IMR-90 (cell line): ENCODE measurements at regions not wholly inside any gene's neighbourhood (a gene's known extent, or its start where the extent isn't known, plus 50 kb on each side); places are given as distances from the start of the nearest gene placed in this dataset.

Experiments used
- ATAC-seq: fragments of 200-7000 bp; cut with Tn5 transposase; 2 replicates; pipeline ENCODE4 v1.9.1; 2020; ENCODE audit warnings: low read depth, mild to moderate bottlenecking, moderate library complexity
- BruUV-seq: library from RNA; stranded (reverse); fragments of 400-500 nt; replicated peaks from 2 replicates; lab custom pipeline; 2021; lab: Mats Ljungman, UMichigan
- CTCF ChIA-PET: fragments of 300-600 bp; formaldehyde crosslinking; extraction: SDS; loops from one replicate; lab custom pipeline; 2021; ENCODE audit warnings: antibody characterized with exemption; lab: Yijun Ruan, JAX
- POLR2A ChIA-PET: fragments of 300-600 bp; sonication (Branson Sonifier 250); formaldehyde crosslinking; loops from one replicate; lab custom pipeline; 2022; ENCODE audit warnings: antibody characterized with exemption; ENCODE audit not compliant: unreplicated experiment; lab: Charles Lee
- DNase-seq: peaks from one replicate; pipeline ENCODE4 v3.0.0; 2013
- H2AFZ ChIP-seq: replicated peaks from 2 replicates; pipeline ENCODE3; 2013; ENCODE audit warnings: low read length, mild to moderate bottlenecking; ENCODE audit not compliant: poor library complexity
- H2AK5ac ChIP-seq: 2 replicates; pipeline ENCODE4 v1.6.1; 2013; ENCODE audit warnings: low read depth, low read length, inconsistent platforms
- H2AK9ac ChIP-seq: replicated peaks from 2 replicates; pipeline ENCODE3; 2013; ENCODE audit warnings: mild to moderate bottlenecking, low read depth, low read length, moderate library complexity; ENCODE audit not compliant: poor library complexity
- H2BK120ac ChIP-seq: 2 replicates; pipeline ENCODE4 v1.6.1; 2013; ENCODE audit warnings: low read depth, low read length, inconsistent platforms
- H2BK15ac ChIP-seq: 3 replicates; pipeline ENCODE4 v1.6.1; 2013; ENCODE audit warnings: low read depth, low read length, inconsistent platforms
- H2BK20ac ChIP-seq: 2 replicates; pipeline ENCODE4 v1.6.1; 2013; ENCODE audit warnings: low read depth, mild to moderate bottlenecking, inconsistent platforms, low read length, moderate library complexity
- H2BK5ac ChIP-seq: 2 replicates; pipeline ENCODE4 v1.6.1; 2013; ENCODE audit warnings: mild to moderate bottlenecking, low read depth, low read length, inconsistent platforms; ENCODE audit not compliant: poor library complexity, severe bottlenecking
- H3K14ac ChIP-seq: replicated peaks from 2 replicates; pipeline ENCODE4 v1.6.1; 2013; ENCODE audit warnings: low read depth, low read length, inconsistent platforms
- H3K18ac ChIP-seq: 2 replicates; pipeline ENCODE4 v1.6.1; 2013; ENCODE audit warnings: low read depth, low read length, control low read depth
- H3K23ac ChIP-seq: 2 replicates; pipeline ENCODE4 v1.6.1; 2013; ENCODE audit warnings: low read depth, low read length, inconsistent platforms
- H3K27ac ChIP-seq: 2 replicates; pipeline ENCODE4 v1.5.1; 2013; ENCODE audit warnings: mild to moderate bottlenecking, control low read depth, low read length; ENCODE audit not compliant: insufficient read depth
- H3K27me3 ChIP-seq: 2 replicates; pipeline ENCODE4 v1.6.1; 2013; ENCODE audit warnings: low read length; ENCODE audit not compliant: control insufficient read depth, insufficient read depth
- H3K36me3 ChIP-seq: 2 replicates; pipeline ENCODE4 v1.6.1; 2013; ENCODE audit warnings: low read length, mixed read lengths; ENCODE audit not compliant: control insufficient read depth, insufficient read depth
- H3K4ac ChIP-seq: 2 replicates; pipeline ENCODE4 v1.6.1; 2013; ENCODE audit warnings: low read depth, low read length, inconsistent platforms
- H3K4me1 ChIP-seq: 2 replicates; pipeline ENCODE4 v1.6.1; 2013; ENCODE audit warnings: low read length, mixed read lengths; ENCODE audit not compliant: control insufficient read depth, insufficient read depth
- H3K4me2 ChIP-seq: 2 replicates; pipeline ENCODE4 v1.6.1; 2013; ENCODE audit warnings: low read depth, mild to moderate bottlenecking, control low read depth, low read length, moderate library complexity
- H3K4me3 ChIP-seq: 2 replicates; pipeline ENCODE4 v1.5.1; 2013; ENCODE audit warnings: low read depth, mild to moderate bottlenecking, control low read depth, low read length, moderate library complexity; ENCODE audit not compliant: insufficient read depth
- H3K56ac ChIP-seq: 2 replicates; pipeline ENCODE4 v1.6.1; 2013; ENCODE audit warnings: low read length, inconsistent platforms; ENCODE audit not compliant: insufficient read depth; ENCODE audit errors: extremely low read depth
- H3K79me1 ChIP-seq, 2 experiments: 2 replicates each; pipeline ENCODE4 v1.6.1; 2013; ENCODE audit warnings: low read length in 2 of 2, inconsistent platforms in 1 of 2, low read depth in 1 of 2
- H3K9ac ChIP-seq: 2 replicates; pipeline ENCODE4 v1.6.1; 2013; ENCODE audit warnings: low read depth, low read length, control low read depth
- H3K9me1 ChIP-seq: 2 replicates; pipeline ENCODE4 v1.6.1; 2013; ENCODE audit warnings: low read length, inconsistent platforms; ENCODE audit not compliant: insufficient read depth
- H3K9me3 ChIP-seq: 2 replicates; pipeline ENCODE4 v1.6.1; 2013; ENCODE audit warnings: low read length; ENCODE audit not compliant: control insufficient read depth, insufficient read depth
- H4K20me1 ChIP-seq: 2 replicates; pipeline ENCODE4 v1.6.1; 2013; ENCODE audit warnings: low read length, inconsistent platforms; ENCODE audit not compliant: insufficient read depth
- H4K5ac ChIP-seq: 2 replicates; pipeline ENCODE4 v1.6.1; 2013; ENCODE audit warnings: mild to moderate bottlenecking, low read depth, low read length, control low read depth
- H4K8ac ChIP-seq, 2 experiments: 2 replicates each; pipeline ENCODE4 v1.6.1; 2013; ENCODE audit warnings: low read depth in 2 of 2, low read length in 2 of 2, control low read depth in 1 of 2, inconsistent platforms in 1 of 2
- H4K91ac ChIP-seq: 2 replicates; pipeline ENCODE4 v1.6.1; 2013; ENCODE audit warnings: low read depth, low read length, inconsistent platforms; ENCODE audit not compliant: insufficient read depth
- BHLHE40 ChIP-seq: fragments of 150-350 bp; IDR thresholded peaks from 2 replicates; pipeline ENCODE4 v1.6.1; 2016; ENCODE audit warnings: mild to moderate bottlenecking, low read depth, low read length
- CEBPB ChIP-seq: IDR thresholded peaks from 2 replicates; pipeline ENCODE4 v1.6.1; 2012; ENCODE audit warnings: low read depth, low read length, improper control_type of control experiment
- CHD1 ChIP-seq: IDR thresholded peaks from 2 replicates; pipeline ENCODE4 v1.6.1; 2012; ENCODE audit warnings: low read depth, low read length, improper control_type of control experiment
- FOS ChIP-seq: fragments of 150-350 bp; IDR thresholded peaks from 2 replicates; pipeline ENCODE4 v1.6.1; 2016; ENCODE audit warnings: low read depth, low read length
- MAFK ChIP-seq: IDR thresholded peaks from 2 replicates; pipeline ENCODE4 v1.6.1; 2012; ENCODE audit warnings: low read depth, low read length, improper control_type of control experiment
- MAZ ChIP-seq: IDR thresholded peaks from 2 replicates; pipeline ENCODE4 v1.6.1; 2012; ENCODE audit warnings: low read depth, mild to moderate bottlenecking, low read length, improper control_type of control experiment, moderate library complexity, borderline replicate concordance
- MXI1 ChIP-seq: IDR thresholded peaks from 2 replicates; pipeline ENCODE4 v1.6.1; 2012; ENCODE audit warnings: low read depth, mild to moderate bottlenecking, low read length, moderate library complexity, borderline replicate concordance
- NFE2L2 ChIP-seq: fragments of 150-350 bp; IDR thresholded peaks from 2 replicates; pipeline ENCODE4 v1.6.1; 2016; ENCODE audit warnings: low read depth, mild to moderate bottlenecking, low read length
- POLR2A ChIP-seq: IDR thresholded peaks from 2 replicates; pipeline ENCODE4 v1.6.1; 2012; ENCODE audit warnings: mild to moderate bottlenecking, low read depth, low read length
- RAD21 ChIP-seq: IDR thresholded peaks from 2 replicates; pipeline ENCODE4 v1.6.1; 2012; ENCODE audit warnings: low read length, improper control_type of control experiment
- RCOR1 ChIP-seq: IDR thresholded peaks from 2 replicates; pipeline ENCODE4 v1.6.1; 2012; ENCODE audit warnings: mild to moderate bottlenecking, low read length, improper control_type of control experiment; ENCODE audit not compliant: insufficient replicate concordance
- RFX5 ChIP-seq: IDR thresholded peaks from 2 replicates; pipeline ENCODE4 v1.8.0; 2012; ENCODE audit warnings: low read depth, mild to moderate bottlenecking, low read length, moderate library complexity
- SMC3 ChIP-seq: fragments of 150-350 bp; IDR thresholded peaks from 2 replicates; pipeline ENCODE4 v1.6.1; 2016; ENCODE audit warnings: low read depth, mild to moderate bottlenecking, antibody characterized with exemption, low read length, moderate library complexity
- WGBS, 2 experiments: methylation state at CpG; one replicate each; pipeline versions ENCODE4 v1.1.5 to v1.1.7; 2013; ENCODE audit warnings: missing lambda C conversion rate in 2 of 2; ENCODE audit not compliant: insufficient read length in 1 of 2; ENCODE audit errors: extremely low coverage in 2 of 2; 5-methylcytosine and 5-hydroxymethylcytosine counted together
- dilution Hi-C: fragments of 300-500 bp; cut with HindIII; formaldehyde crosslinking; loops from one replicate; pipeline ENCODE4 v1.14.3; 2018; ENCODE audit warnings: low sequenced_read_pairs; ENCODE audit not compliant: unreplicated experiment
- in situ Hi-C: fragments of 300-500 bp; cut with MboI; formaldehyde crosslinking; loops from 3 replicates; pipeline ENCODE4 v1.14.3; 2019; ENCODE audit warnings: low sequenced_read_pairs, inconsistent platforms, mixed read lengths
- intact Hi-C: fragments of 100-400 bp; cut with micrococcal nuclease; formaldehyde crosslinking; loops from 2 replicates; pipeline ENCODE4 v1.10.0; 2022
- TF ChIP-seq, protein P1 (sequence below): fragments of 150-350 bp; IDR thresholded peaks from 2 replicates; pipeline ENCODE4 v1.6.1; 2016; ENCODE audit warnings: low read depth, mild to moderate bottlenecking, low read length, moderate library complexity, borderline replicate concordance
- TF ChIP-seq, protein P2 (sequence below): fragments of 150-350 bp; IDR thresholded peaks from 2 replicates; pipeline ENCODE4 v1.6.1; 2017; ENCODE audit warnings: mild to moderate bottlenecking, antibody characterized with exemption, low read length, low read depth
- TF ChIP-seq, protein P3 (sequence below): conservative IDR thresholded peaks from 2 replicates; pipeline ENCODE4 v1.5.1; 2012; ENCODE audit warnings: mild to moderate bottlenecking, low read depth, low read length, improper control_type of control experiment

DNA sequence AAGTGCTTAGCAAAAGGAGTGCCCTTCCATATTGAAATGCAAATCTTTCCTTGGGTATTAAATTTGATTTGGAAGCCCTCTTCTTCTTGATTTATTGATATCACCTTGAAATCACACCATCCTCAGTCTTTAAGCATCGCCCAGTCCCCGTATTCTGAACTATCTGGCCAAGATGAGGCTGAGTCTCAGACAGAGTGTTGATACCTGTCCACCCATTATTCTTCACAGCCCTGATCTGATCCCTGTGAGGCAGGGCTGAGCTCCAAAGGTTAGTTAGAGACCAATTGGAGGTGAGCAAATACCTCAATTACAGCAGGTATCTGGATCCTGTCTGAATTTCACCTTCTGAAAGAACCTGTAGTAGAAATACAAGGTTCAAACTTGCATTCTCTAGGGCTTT lies 326.3 kb downstream of the FAT3 start:
- Histone ChIP-seq H2AK5ac (no peak overlapping the region), H2BK120ac (no peak overlapping the region), H3K4ac (no peak overlapping the region), H3K9ac (no peak overlapping the region), H2BK20ac (no peak overlapping the region), H3K9me1 (no peaks in the 10 kb centered on the region), H2BK5ac (no peak overlapping the region), H3K4me1 (no peaks in the 10 kb centered on the region), H3K18ac (no peak overlapping the region), H3K79me1 (no peaks in the 10 kb centered on the region), H4K5ac (no peak overlapping the region), H3K4me2 (no peak overlapping the region), H4K20me1 (no peaks in the 10 kb centered on the region), H3K27me3 (no peaks in the 10 kb centered on the region), H2AFZ (no peak overlapping the region), H3K23ac (no peak overlapping the region), H3K27ac (no peak overlapping the region), H3K4me3 (no peak overlapping the region), H2AK9ac (no peak overlapping the region), H4K91ac (no peak overlapping the region), H3K36me3 (no peaks in the 10 kb centered on the region), H4K8ac (no peak overlapping the region), H2BK15ac (no peak overlapping the region), H3K14ac (no peak overlapping the region), H3K56ac (no peak overlapping the region), H3K9me3 (no peaks in the 10 kb centered on the region)
- intact Hi-C loops (no loop called here), in situ Hi-C loops (no loop called here), dilution Hi-C loops (no loop called here)
- no peak for ATAC-seq
- no CpG with 5 or more reads among the region's 2 CpGs for WGBS, 2 experiments
- ChIA-PET POLR2A (no interaction called here), CTCF (no interaction called here)
- no TSS peak for BruUV-seq
- TF ChIP-seq CEBPB (no peak), CHD1 (no peak), POLR2A (no peak), MXI1 (no peak), RAD21 (no peak), NFE2L2 (no peak), MAZ (no peak), RCOR1 (no peak), FOS (no peak), RFX5 (no peak), BHLHE40 (no peak), SMC3 (no peak), MAFK (no peak)
- TF ChIP-seq, protein P1, sequence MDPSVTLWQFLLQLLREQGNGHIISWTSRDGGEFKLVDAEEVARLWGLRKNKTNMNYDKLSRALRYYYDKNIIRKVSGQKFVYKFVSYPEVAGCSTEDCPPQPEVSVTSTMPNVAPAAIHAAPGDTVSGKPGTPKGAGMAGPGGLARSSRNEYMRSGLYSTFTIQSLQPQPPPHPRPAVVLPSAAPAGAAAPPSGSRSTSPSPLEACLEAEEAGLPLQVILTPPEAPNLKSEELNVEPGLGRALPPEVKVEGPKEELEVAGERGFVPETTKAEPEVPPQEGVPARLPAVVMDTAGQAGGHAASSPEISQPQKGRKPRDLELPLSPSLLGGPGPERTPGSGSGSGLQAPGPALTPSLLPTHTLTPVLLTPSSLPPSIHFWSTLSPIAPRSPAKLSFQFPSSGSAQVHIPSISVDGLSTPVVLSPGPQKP = no peak
- TF ChIP-seq, protein P2, sequence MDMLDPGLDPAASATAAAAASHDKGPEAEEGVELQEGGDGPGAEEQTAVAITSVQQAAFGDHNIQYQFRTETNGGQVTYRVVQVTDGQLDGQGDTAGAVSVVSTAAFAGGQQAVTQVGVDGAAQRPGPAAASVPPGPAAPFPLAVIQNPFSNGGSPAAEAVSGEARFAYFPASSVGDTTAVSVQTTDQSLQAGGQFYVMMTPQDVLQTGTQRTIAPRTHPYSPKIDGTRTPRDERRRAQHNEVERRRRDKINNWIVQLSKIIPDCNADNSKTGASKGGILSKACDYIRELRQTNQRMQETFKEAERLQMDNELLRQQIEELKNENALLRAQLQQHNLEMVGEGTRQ = no peak
- TF ChIP-seq, protein P3, sequence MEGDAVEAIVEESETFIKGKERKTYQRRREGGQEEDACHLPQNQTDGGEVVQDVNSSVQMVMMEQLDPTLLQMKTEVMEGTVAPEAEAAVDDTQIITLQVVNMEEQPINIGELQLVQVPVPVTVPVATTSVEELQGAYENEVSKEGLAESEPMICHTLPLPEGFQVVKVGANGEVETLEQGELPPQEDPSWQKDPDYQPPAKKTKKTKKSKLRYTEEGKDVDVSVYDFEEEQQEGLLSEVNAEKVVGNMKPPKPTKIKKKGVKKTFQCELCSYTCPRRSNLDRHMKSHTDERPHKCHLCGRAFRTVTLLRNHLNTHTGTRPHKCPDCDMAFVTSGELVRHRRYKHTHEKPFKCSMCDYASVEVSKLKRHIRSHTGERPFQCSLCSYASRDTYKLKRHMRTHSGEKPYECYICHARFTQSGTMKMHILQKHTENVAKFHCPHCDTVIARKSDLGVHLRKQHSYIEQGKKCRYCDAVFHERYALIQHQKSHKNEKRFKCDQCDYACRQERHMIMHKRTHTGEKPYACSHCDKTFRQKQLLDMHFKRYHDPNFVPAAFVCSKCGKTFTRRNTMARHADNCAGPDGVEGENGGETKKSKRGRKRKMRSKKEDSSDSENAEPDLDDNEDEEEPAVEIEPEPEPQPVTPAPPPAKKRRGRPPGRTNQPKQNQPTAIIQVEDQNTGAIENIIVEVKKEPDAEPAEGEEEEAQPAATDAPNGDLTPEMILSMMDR = no peak
- no peak for DNase-seq
